Spleen (tissue), 7 donors: ENCODE measurements at regions not wholly inside any gene's neighbourhood (a gene's known extent, or its start where the extent isn't known, plus 50 kb on each side); places are given as distances from the start of the nearest gene placed in this dataset.

Experiments
- CTCF ChIP-seq, 11 experiments: fragments of 200-600 bp in 7 of 11; fragments of 450-650 bp in 4 of 11; sonication (generic) in 4 of 11; IDR thresholded peaks in 8 of 11; conservative IDR thresholded peaks in 3 of 11; 1 replicate in 7 of 11; 2 replicates in 4 of 11; pipeline versions ENCODE4 v1.4.0 to v1.8.0; 2016 to 2021; ENCODE audit warnings: antibody characterized with exemption in 11 of 11, inconsistent platforms in 4 of 11, mild to moderate bottlenecking in 1 of 11
- POLR2A ChIP-seq, 3 donors: fragments of 450-650 bp; IDR thresholded peaks; one replicate each; pipeline ENCODE4 v1.5.1; 2017; ENCODE audit warnings: antibody characterized with exemption in 3 of 3, mild to moderate bottlenecking in 1 of 3
- POLR2AphosphoS5 ChIP-seq, 3 donors: sonication (generic); formaldehyde crosslinking; IDR thresholded peaks; one replicate each; pipeline ENCODE4 v1.5.1; 2017; ENCODE audit warnings: antibody characterized with exemption in 3 of 3
- donor health status: DM: no; HTN: no; CAD: no; lungs with moderate emphysema.
- donor health status: DM: no; HTN: no; CAD: no.
- donor health status: DM: no; HTN: no; CAD: no.

GRCh38 chr2:52859065-52859464 is 908.5 kb upstream of the CHAC2 start:
- TF ChIP-seq CTCF (IDR thresholded peaks at IDR 0.05 in 8 of 11, conservative IDR thresholded peaks at IDR 0.05 in 3 of 11): no peak
- no peak for TF ChIP-seq POLR2AphosphoS5 (IDR thresholded peaks at IDR 0.05)
- TF ChIP-seq POLR2A (IDR thresholded peaks at IDR 0.05): no peak
